Activated CD8-positive, alpha-beta T cell treated with anti-CD3 and anti-CD28 coated beads for 36 hours (primary cell): ENCODE measurements at regions not wholly inside any gene's neighbourhood (a gene's known extent, or its start where the extent isn't known, plus 50 kb on each side); places are given as distances from the start of the nearest gene placed in this dataset.
A peak's percentile ranks its signal among the peaks of the same experiment; 100 is the strongest.

Experiments used
- ATAC-seq: fragments of 200-7000 bp; cut with Tn5 transposase; one replicate; pipeline ENCODE4 v1.10.0; 2021; ENCODE audit warnings: mild to moderate bottlenecking, moderate library complexity
- CTCF ChIA-PET: fragments of 350-600 bp; sonication (Branson Sonifier 250); formaldehyde crosslinking; loops from one replicate; lab custom pipeline; 2021; ENCODE audit warnings: antibody characterized with exemption; lab: Charles Lee
- POLR2A ChIA-PET: fragments of 350-600 bp; sonication (Branson Sonifier 250); formaldehyde crosslinking; loops from one replicate; lab custom pipeline; 2021; ENCODE audit warnings: antibody characterized with exemption; lab: Charles Lee
- DNase-seq: peaks from one replicate; pipeline ENCODE4 v3.0.0-alpha.2; 2020
- H3K27ac Mint-ChIP-seq: one replicate; pipeline ENCODE4 v1.8.0; 2021; ENCODE audit warnings: mild to moderate bottlenecking, mixed read lengths
- H3K27me3 Mint-ChIP-seq: one replicate; pipeline ENCODE4 v1.8.0; 2021; ENCODE audit warnings: mixed read lengths
- H3K36me3 Mint-ChIP-seq: one replicate; pipeline ENCODE4 v1.8.0; 2021; ENCODE audit warnings: low read depth, mixed read lengths
- H3K4me1 Mint-ChIP-seq: one replicate; pipeline ENCODE4 v1.8.0; 2021; ENCODE audit warnings: low read depth, mixed read lengths
- H3K4me3 Mint-ChIP-seq: one replicate; pipeline ENCODE4 v1.8.0; 2021; ENCODE audit warnings: mild to moderate bottlenecking, moderate library complexity, mixed read lengths
- H3K9me3 Mint-ChIP-seq: one replicate; pipeline ENCODE4 v1.8.0; 2021; ENCODE audit warnings: mixed read lengths
- intact Hi-C: fragments of 100-400 bp; cut with micrococcal nuclease; formaldehyde crosslinking; loops from one replicate; pipeline ENCODE4 v1.10.0; 2022
- TF ChIP-seq, protein P1 (sequence below): fragments of 200-600 bp; IDR thresholded peaks from one replicate; pipeline ENCODE4 v1.8.0; 2022; ENCODE audit warnings: antibody characterized with exemption, mild to moderate bottlenecking

GRCh38 chr3:41117398-41117870 is 81.9 kb upstream of the CTNNB1 start:
- intact Hi-C loops = no loop called here
- Mint-ChIP-seq H3K27me3 (no peaks in the 10 kb centered on the region), H3K36me3 (no peaks in the 10 kb centered on the region), H3K27ac (peak overlapping the region; percentile 86), H3K9me3 (no peaks in the 10 kb centered on the region), H3K4me1 (peaks cover 19% of the 10 kb centered on the region), H3K4me3 (peak overlapping the region; percentile 8)
- CTCF ChIA-PET = interaction anchor here (0.6 kb wide), 1 partner anchor 82 kb away, joined by 3 read pairs; the partner anchor contains the start of gene CTNNB1
- DNase-seq = peak; percentile 96
- POLR2A ChIA-PET = interaction anchor here (0.8 to 2.3 kb wide), 4 partner anchors 27 to 534 kb away, joined by 3 to 6 read pairs (median 4); partner anchors contain the start of gene CTNNB1
- TF ChIP-seq, protein P1, sequence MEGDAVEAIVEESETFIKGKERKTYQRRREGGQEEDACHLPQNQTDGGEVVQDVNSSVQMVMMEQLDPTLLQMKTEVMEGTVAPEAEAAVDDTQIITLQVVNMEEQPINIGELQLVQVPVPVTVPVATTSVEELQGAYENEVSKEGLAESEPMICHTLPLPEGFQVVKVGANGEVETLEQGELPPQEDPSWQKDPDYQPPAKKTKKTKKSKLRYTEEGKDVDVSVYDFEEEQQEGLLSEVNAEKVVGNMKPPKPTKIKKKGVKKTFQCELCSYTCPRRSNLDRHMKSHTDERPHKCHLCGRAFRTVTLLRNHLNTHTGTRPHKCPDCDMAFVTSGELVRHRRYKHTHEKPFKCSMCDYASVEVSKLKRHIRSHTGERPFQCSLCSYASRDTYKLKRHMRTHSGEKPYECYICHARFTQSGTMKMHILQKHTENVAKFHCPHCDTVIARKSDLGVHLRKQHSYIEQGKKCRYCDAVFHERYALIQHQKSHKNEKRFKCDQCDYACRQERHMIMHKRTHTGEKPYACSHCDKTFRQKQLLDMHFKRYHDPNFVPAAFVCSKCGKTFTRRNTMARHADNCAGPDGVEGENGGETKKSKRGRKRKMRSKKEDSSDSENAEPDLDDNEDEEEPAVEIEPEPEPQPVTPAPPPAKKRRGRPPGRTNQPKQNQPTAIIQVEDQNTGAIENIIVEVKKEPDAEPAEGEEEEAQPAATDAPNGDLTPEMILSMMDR = no peak
- peak; percentile 94 for ATAC-seq

DNA sequence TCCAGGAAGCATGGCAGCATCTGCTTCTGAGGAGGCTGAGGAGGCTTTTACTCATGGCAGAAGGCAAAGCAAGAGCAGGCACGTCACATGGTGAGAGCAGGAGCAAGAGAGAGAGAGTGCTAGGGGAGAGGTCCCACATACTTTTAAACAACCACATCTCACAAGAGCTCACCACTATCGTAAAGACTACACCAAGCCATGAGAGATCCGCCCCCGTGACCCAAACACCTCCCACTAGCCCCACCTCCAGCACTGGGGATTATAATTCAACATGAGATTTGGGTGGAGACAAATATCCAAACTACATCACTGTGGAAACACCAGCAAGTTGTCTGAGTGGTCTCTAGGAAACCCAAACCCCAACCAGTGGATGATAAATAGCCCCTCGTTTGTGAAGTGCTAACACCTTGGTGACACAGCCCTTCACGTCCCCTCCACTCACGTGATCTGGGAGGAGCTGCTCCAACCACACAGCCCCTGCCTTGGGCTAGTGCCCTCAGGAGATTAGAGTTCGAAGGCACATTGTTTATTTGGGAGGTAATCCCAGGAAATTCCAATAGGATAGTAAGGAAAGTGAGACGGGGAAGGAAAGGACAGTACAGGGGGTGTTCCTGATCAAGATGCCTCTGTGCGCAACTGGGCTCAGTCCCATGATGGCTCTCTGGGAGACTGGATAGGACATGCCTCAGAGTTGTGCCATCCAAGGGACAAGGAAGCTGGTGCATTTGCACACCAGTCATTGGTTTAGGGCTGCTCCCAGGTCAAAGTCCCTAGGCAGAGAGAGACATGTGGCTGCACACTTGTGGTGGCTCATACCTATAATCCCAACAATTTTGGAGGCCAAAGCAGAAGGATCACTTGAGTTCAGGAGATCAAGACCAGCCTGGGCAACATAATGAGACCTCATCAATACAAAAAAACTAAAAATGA is 80.6 kb upstream of the CTNNB1 start:
- ChIA-PET POLR2A (interaction anchor here (0.7 to 1.0 kb wide), 3 partner anchors 81 to 535 kb away, joined by 3 to 4 read pairs (median 4); partner anchors contain the start of gene CTNNB1), CTCF (interaction anchor here (1.0 kb wide), 1 partner anchor 620 kb away, joined by 3 read pairs; no protein-coding TSS in a partner anchor)
- H3K27ac Mint-ChIP-seq = peak overlapping the region; percentile 86
- no peaks in the 10 kb centered on the region for H3K27me3 Mint-ChIP-seq
- DNase-seq (peak; percentile 46), ATAC-seq (no peak)
- no peaks in the 10 kb centered on the region for H3K9me3 Mint-ChIP-seq
- no peak overlapping the region for H3K4me3 Mint-ChIP-seq
- TF ChIP-seq, protein P1 = no peak
- intact Hi-C loops = no loop called here
- H3K4me1 Mint-ChIP-seq = peaks cover 19% of the 10 kb centered on the region
- H3K36me3 Mint-ChIP-seq = no peaks in the 10 kb centered on the region

- no peak for DNase-seq
- no peak overlapping the region for H3K27ac Mint-ChIP-seq
- ATAC-seq = no peak
- ChIA-PET CTCF (no interaction called here), POLR2A (no interaction called here)
- H3K4me1 Mint-ChIP-seq = peaks cover 19% of the 10 kb centered on the region
- intact Hi-C loops = no loop called here
- no peak overlapping the region for H3K4me3 Mint-ChIP-seq
- peaks cover 4% of the 10 kb centered on the region for H3K9me3 Mint-ChIP-seq
- no peaks in the 10 kb centered on the region for H3K36me3 Mint-ChIP-seq
- TF ChIP-seq, protein P1 = no peak
- no peaks in the 10 kb centered on the region for H3K27me3 Mint-ChIP-seq
These were observed 78.8 kb upstream of the CTNNB1 start for GRCh38 chr3:41120460-41120859.

DNA sequence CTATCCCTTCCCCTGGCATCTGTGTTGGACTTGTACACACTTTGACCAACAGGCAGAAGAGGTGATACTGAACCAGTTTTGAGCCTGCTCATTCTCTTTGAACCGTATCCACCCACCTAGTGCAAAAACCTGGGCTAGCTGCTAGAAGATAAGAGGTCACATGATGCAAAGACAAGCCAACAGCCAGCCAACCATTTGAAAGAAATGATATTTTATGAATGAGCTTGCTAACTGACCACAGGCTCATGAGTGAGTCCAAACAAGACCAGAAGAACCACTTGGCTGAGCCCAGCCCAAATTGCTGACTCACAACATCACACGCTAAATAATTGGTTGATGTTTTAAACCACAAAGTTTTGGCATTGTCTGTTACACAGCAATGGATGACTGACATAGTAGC is 74.0 kb upstream of the CTNNB1 start:
- ChIA-PET POLR2A (interaction anchor here (0.6 kb wide), 1 partner anchor 13 kb away, joined by 3 read pairs; no protein-coding TSS in a partner anchor), CTCF (interaction anchor here (0.9 kb wide), 1 partner anchor 11 kb away, joined by 3 read pairs; no protein-coding TSS in a partner anchor)
- DNase-seq = no peak
- no peaks in the 10 kb centered on the region for H3K36me3 Mint-ChIP-seq
- H3K9me3 Mint-ChIP-seq = peaks cover 17% of the 10 kb centered on the region
- H3K27me3 Mint-ChIP-seq = no peaks in the 10 kb centered on the region
- intact Hi-C loops = no loop called here
- TF ChIP-seq, protein P1 = no peak
- ATAC-seq = no peak
- no peak overlapping the region for H3K27ac Mint-ChIP-seq
- H3K4me1 Mint-ChIP-seq = no peaks in the 10 kb centered on the region
- no peak overlapping the region for H3K4me3 Mint-ChIP-seq
